ENCODE measurements at regions not wholly inside any gene's neighbourhood (a gene's known extent, or its start where the extent isn't known, plus 50 kb on each side); places are given as distances from the start of the nearest gene placed in this dataset.
"Not testable (repeated sequence)": the region's sequence is repeated elsewhere in the genome, so short reads cannot be mapped to it uniquely, and the experiment has no call there.

- DNase-seq (ENCODE audit: low read depth in 2 of 2), result no peak
Observed at GRCh38 chr1:194930132-194930531, 1678.1 kb downstream of the KCNT2 start.

- no peak for DNase-seq (ENCODE audit: low read depth in 2 of 2)
Observed at GRCh38 chr1:194929357-194929756, 1678.9 kb downstream of the KCNT2 start.

GRCh38 chr1:194919146-194919545, 1689.1 kb downstream of the KCNT2 start:
- DNase-seq (ENCODE audit: low read depth in 2 of 2), result no peak

- DNase-seq (ENCODE audit: low read depth in 2 of 2), result no peak
Observed at GRCh38 chr1:194917769-194918168, 1690.5 kb downstream of the KCNT2 start.

GRCh38 chr1:194908643-194909042, 1699.6 kb downstream of the KCNT2 start:
- DNase-seq (ENCODE audit: low read depth in 2 of 2), result no peak

GRCh38 chr1:194903524-194903923, 1704.7 kb downstream of the KCNT2 start:
- no peak for DNase-seq (ENCODE audit: low read depth in 2 of 2)

- no peak for DNase-seq (ENCODE audit: low read depth in 2 of 2)
Observed at GRCh38 chr1:194889310-194889709, 1702.9 kb upstream of the B3GALT2 start.

GRCh38 chr1:194870860-194871259, 1684.4 kb upstream of the B3GALT2 start:
- DNase-seq (ENCODE audit: low read depth in 2 of 2), result no peak

GRCh38 chr1:194866153-194866552, 1679.7 kb upstream of the B3GALT2 start:
- DNase-seq (ENCODE audit: low read depth in 2 of 2), result no peak

GRCh38 chr1:194865383-194865782, 1679.0 kb upstream of the B3GALT2 start:
- DNase-seq (ENCODE audit: low read depth in 2 of 2), result no peak

- no peak for DNase-seq (ENCODE audit: low read depth in 2 of 2)
Observed at GRCh38 chr1:194862129-194862528, 1675.7 kb upstream of the B3GALT2 start.

GRCh38 chr1:194860248-194861201, 1674.1 kb upstream of the B3GALT2 start:
- DNase-seq (ENCODE audit: low read depth in 2 of 2), result no peak

- DNase-seq (ENCODE audit: low read depth in 2 of 2), result not testable (repeated sequence)
Observed at GRCh38 chr1:194859481-194860154, 1673.2 kb upstream of the B3GALT2 start.

GRCh38 chr1:194858811-194859480, 1672.5 kb upstream of the B3GALT2 start:
- not testable (repeated sequence) for DNase-seq (ENCODE audit: low read depth in 2 of 2)

GRCh38 chr1:194857413-194857812, 1671.0 kb upstream of the B3GALT2 start:
- DNase-seq (ENCODE audit: low read depth in 2 of 2), result no peak

GRCh38 chr1:194848846-194849245, 1662.4 kb upstream of the B3GALT2 start:
- DNase-seq (ENCODE audit: low read depth in 2 of 2), result no peak

- DNase-seq (ENCODE audit: low read depth in 2 of 2), result no peak
Observed at GRCh38 chr1:194846488-194846887, 1660.1 kb upstream of the B3GALT2 start.

- DNase-seq (ENCODE audit: low read depth in 2 of 2), result no peak
Observed at GRCh38 chr1:194843077-194843476, 1656.7 kb upstream of the B3GALT2 start.

- no peak for DNase-seq (ENCODE audit: low read depth in 2 of 2)
Observed at GRCh38 chr1:194833111-194833510, 1646.7 kb upstream of the B3GALT2 start.

GRCh38 chr1:194831595-194831994, 1645.2 kb upstream of the B3GALT2 start:
- DNase-seq (ENCODE audit: low read depth in 2 of 2), result not testable (repeated sequence)

- DNase-seq (ENCODE audit: low read depth in 2 of 2), result no peak
Observed at GRCh38 chr1:194830387-194830786, 1644.0 kb upstream of the B3GALT2 start.

- no peak for DNase-seq (ENCODE audit: low read depth in 2 of 2)
Observed at GRCh38 chr1:194829492-194829891, 1643.1 kb upstream of the B3GALT2 start.

All from stimulated activated CD8-positive, alpha-beta memory T cell treated with anti-CD3 and anti-CD28 coated beads, Interleukin-15, amount 100 ng/mL, for 48 hours (primary cell).